Common myeloid progenitor, CD34-positive (primary cell): ENCODE measurements at regions not wholly inside any gene's neighbourhood (a gene's known extent, or its start where the extent isn't known, plus 50 kb on each side); places are given as distances from the start of the nearest gene placed in this dataset.

Source experiments
- CTCF ChIA-PET: fragments of 350-600 bp; sonication (Branson Sonifier 250); formaldehyde crosslinking; loops from one replicate; lab custom pipeline; 2021; ENCODE audit warnings: antibody characterized with exemption; lab: Charles Lee
- POLR2A ChIA-PET: fragments of 350-600 bp; sonication (Branson Sonifier 250); formaldehyde crosslinking; loops from one replicate; lab custom pipeline; 2021; ENCODE audit warnings: antibody characterized with exemption; lab: Charles Lee
- DNase-seq, 3 donors: peaks; one replicate each; pipeline versions ENCODE4 v3.0.0 to v3.0.0-alpha.2; 2013
- H3K27ac ChIP-seq, 2 experiments: 1 replicate in 1 of 2; 2 replicates in 1 of 2; pipeline ENCODE4 v1.7.0; 2013; ENCODE audit warnings: inconsistent platforms in 2 of 2, low read length in 2 of 2, mild to moderate bottlenecking in 2 of 2, low read depth in 1 of 2, moderate library complexity in 1 of 2; ENCODE audit not compliant: severe bottlenecking in 2 of 2, insufficient read depth in 1 of 2, poor library complexity in 1 of 2
- H3K27me3 ChIP-seq, 5 experiments: replicated peaks in 2 of 5; 1 replicate in 3 of 5; 2 replicates in 2 of 5; pipeline versions ENCODE4 v1.6.1 to v1.7.0; 2013; ENCODE audit warnings: low read length in 4 of 5, mild to moderate bottlenecking in 2 of 5, moderate library complexity in 2 of 5, inconsistent platforms in 1 of 5; ENCODE audit not compliant: insufficient read depth in 5 of 5, control insufficient read depth in 4 of 5
- H3K36me3 ChIP-seq, 4 experiments: 1 replicate in 2 of 4; 2 replicates in 2 of 4; pipeline versions ENCODE4 v1.6.1 to v1.7.0; 2013; ENCODE audit warnings: low read length in 3 of 4, control low read depth in 1 of 4, mild to moderate bottlenecking in 1 of 4; ENCODE audit not compliant: control insufficient read depth in 4 of 4, insufficient read depth in 4 of 4
- H3K4me1 ChIP-seq, 4 experiments: 1 replicate in 3 of 4; 2 replicates in 1 of 4; pipeline versions ENCODE4 v1.6.1 to v1.7.1; 2013; ENCODE audit warnings: low read length in 3 of 4, mild to moderate bottlenecking in 3 of 4, control low read depth in 1 of 4, inconsistent platforms in 1 of 4, moderate library complexity in 1 of 4; ENCODE audit not compliant: control insufficient read depth in 4 of 4, insufficient read depth in 4 of 4; ENCODE audit errors: control extremely low read depth in 1 of 4
- H3K4me3 ChIP-seq, 7 experiments: 1 replicate in 4 of 7; 2 replicates in 3 of 7; pipeline versions ENCODE4 v1.5.1 to v1.7.0; 2013; ENCODE audit warnings: mild to moderate bottlenecking in 7 of 7, low read length in 6 of 7, moderate library complexity in 6 of 7, inconsistent platforms in 2 of 7, low read depth in 2 of 7, control low read depth in 1 of 7; ENCODE audit not compliant: insufficient read depth in 4 of 7, control insufficient read depth in 1 of 7; ENCODE audit errors: extremely low read depth in 1 of 7
- H3K9me3 ChIP-seq, 5 experiments: 1 replicate in 4 of 5; 2 replicates in 1 of 5; pipeline versions ENCODE4 v1.6.1 to v1.7.1; 2013; ENCODE audit warnings: low read length in 4 of 5, mild to moderate bottlenecking in 2 of 5, inconsistent platforms in 1 of 5, low read depth in 1 of 5, moderate library complexity in 1 of 5; ENCODE audit not compliant: control insufficient read depth in 4 of 5, insufficient read depth in 2 of 5; ENCODE audit errors: control extremely low read depth in 1 of 5
- WGBS: methylation state at CpG from one replicate; pipeline ENCODE4 v1.1.5; 2013; ENCODE audit not compliant: insufficient coverage; 5-methylcytosine and 5-hydroxymethylcytosine counted together

DNA sequence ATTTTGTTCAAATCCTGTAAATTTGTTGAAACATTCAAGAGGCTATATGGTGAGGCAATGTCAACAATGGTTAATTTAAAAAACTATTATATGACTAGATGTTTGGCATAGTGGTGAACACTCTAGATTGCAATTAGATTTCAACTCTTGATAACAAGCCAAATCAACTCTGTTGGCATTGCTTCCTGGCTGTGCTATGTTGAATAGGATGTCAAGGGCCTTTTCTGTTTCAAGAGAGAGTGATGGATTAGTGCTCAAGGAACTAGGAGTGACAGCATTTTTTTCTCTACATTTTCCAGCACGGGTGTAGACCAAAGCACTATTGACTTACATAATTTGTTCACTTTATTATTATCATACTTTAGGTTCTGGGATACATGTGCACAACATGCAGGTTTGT lies 172.4 kb upstream of the KCNH7 start:
- no CpG with 5 or more reads among the region's 1 CpG for WGBS
- Histone ChIP-seq H3K27me3 (no peaks in the 10 kb centered on the region), H3K4me1 (no peaks in the 10 kb centered on the region), H3K27ac (no peak overlapping the region), H3K9me3 (no peaks in the 10 kb centered on the region), H3K36me3 (no peaks in the 10 kb centered on the region), H3K4me3 (no peak overlapping the region)
- DNase-seq, result no peak
- CTCF ChIA-PET, result no interaction called here
- POLR2A ChIA-PET, result no interaction called here

DNA sequence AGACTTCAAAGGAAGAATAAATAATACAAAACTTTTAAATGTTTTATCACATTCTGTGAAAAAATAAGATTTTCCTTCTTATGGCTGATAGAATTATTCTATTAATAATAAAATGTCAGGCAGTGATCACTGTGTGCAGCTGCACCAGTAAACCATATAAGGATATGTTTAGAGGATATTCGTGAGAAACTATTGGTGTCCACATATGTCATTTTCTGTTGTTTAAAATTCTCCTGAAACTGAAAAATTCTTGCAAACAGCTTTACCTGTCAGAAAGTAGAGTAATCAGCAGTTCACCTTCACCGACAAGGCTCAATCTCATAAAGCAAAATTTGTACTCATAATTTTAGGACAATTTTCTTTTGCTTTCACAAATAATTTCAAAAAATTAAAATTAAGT lies 170.1 kb upstream of the KCNH7 start:
- H3K27me3 ChIP-seq, result no peaks in the 10 kb centered on the region
- WGBS, result 100% methylated on average over 1 of the region's 2 CpGs
- CTCF ChIA-PET, result no interaction called here

DNA sequence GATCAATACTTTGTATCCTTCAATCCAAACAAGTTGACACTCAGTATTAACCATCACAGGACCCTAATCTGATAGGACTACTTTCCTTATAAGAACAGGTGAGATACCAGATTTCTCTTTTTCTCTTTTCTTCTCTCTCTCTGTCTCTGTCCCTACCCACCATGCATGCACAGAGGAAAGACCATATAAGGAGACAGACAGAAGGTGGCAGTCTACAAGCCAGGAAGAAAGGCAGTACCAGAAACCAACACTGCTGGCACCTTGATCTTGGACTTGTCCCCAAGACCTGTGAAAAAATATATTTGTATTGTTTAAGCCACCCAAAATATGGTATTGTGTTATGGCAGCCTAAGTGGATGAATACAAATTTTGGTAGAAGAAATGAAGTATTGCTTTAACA lies 156.2 kb upstream of the KCNH7 start:
- Histone ChIP-seq H3K27ac (no peak overlapping the region), H3K4me3 (no peak overlapping the region), H3K4me1 (no peaks in the 10 kb centered on the region), H3K9me3 (no peaks in the 10 kb centered on the region), H3K27me3 (no peaks in the 10 kb centered on the region), H3K36me3 (no peaks in the 10 kb centered on the region)
- CTCF ChIA-PET, result no interaction called here
- DNase-seq, result no peak
- POLR2A ChIA-PET, result no interaction called here

More for the DNA sequence above, 170.1 kb upstream of the KCNH7 start:
- POLR2A ChIA-PET, result no interaction called here
- Histone ChIP-seq H3K9me3 (no peaks in the 10 kb centered on the region), H3K4me3 (no peak overlapping the region), H3K4me1 (no peaks in the 10 kb centered on the region), H3K36me3 (no peaks in the 10 kb centered on the region), H3K27ac (no peak overlapping the region)
- no peak for DNase-seq

DNA sequence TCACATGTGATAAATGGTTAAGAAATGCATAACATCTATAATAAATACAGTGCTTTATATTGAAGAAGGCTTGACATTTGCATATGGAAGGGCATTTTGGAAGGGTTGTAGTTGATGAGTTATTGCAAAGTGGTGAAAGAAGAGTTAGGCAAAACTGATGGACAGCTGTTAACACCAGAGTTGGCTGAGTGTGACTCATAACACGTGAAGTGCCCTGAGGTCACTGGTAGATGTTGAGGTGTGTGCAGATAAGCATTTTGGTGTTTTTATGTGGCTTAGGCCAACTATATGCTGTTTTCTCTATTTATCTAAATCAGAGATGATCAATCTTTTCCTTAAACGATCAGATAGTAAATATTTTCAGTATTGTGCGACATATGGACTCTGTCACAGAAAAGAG lies 154.3 kb upstream of the KCNH7 start:
- POLR2A ChIA-PET, result no interaction called here
- no peaks in the 10 kb centered on the region for H3K36me3 ChIP-seq
- no peaks in the 10 kb centered on the region for H3K27me3 ChIP-seq
- no peaks in the 10 kb centered on the region for H3K4me1 ChIP-seq
- H3K9me3 ChIP-seq, result no peaks in the 10 kb centered on the region
- H3K4me3 ChIP-seq, result no peak overlapping the region
- WGBS, result 83% methylated on average over 1 of the region's 3 CpGs
- H3K27ac ChIP-seq, result no peak overlapping the region
- CTCF ChIA-PET, result no interaction called here
- DNase-seq, result no peak

DNA sequence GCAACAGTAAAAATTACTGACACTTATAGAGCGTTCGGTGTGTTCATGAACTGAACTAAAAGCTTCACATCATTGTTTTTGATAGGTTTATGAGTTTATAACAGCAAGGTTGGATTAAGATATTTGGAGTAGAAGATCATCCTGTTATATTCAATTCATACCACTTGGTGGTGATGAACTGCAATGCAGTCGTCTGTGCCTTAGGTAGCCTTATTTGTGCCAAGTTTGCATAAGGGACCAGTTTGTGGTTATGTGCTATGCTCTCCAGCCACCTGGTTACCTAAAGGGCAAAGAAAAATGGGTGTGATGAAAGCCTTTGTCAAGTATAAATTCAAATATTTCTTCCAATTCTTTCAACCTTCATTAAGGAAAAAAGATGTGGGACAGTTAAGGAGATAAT lies 150.9 kb upstream of the KCNH7 start:
- WGBS, result 50% methylated on average over 2 of the region's 3 CpGs
- Histone ChIP-seq H3K4me3 (no peak overlapping the region), H3K27ac (no peak overlapping the region), H3K4me1 (no peaks in the 10 kb centered on the region), H3K27me3 (no peaks in the 10 kb centered on the region), H3K36me3 (no peaks in the 10 kb centered on the region), H3K9me3 (no peaks in the 10 kb centered on the region)
- no peak for DNase-seq
- CTCF ChIA-PET, result no interaction called here
- POLR2A ChIA-PET, result no interaction called here

DNA sequence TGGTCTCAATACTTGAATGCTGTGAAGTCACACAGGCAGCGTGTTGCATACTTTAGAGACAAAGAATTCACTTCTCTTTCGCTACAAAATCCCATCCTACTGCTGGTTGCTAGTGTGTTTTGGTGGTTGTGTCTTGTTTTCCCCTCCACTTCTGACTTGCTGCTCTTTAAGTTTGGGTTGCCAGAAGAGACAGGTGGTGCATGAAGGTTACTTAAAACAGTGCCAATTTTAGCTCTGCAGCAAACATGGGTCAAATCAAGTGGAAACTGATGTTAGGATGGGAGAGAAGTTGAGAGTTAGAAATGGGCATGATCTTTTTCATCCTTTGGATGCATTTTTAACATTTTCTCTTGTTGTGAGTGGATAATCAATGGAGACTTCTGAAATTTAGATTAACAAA lies 136.2 kb upstream of the KCNH7 start:
- ChIA-PET POLR2A (no interaction called here), CTCF (no interaction called here)
- no peaks in the 10 kb centered on the region for H3K4me1 ChIP-seq
- no CpG with 5 or more reads among the region's 2 CpGs for WGBS
- H3K27me3 ChIP-seq, result no peaks in the 10 kb centered on the region
- DNase-seq, result no peak
- no peak overlapping the region for H3K27ac ChIP-seq
- no peaks in the 10 kb centered on the region for H3K9me3 ChIP-seq
- no peaks in the 10 kb centered on the region for H3K36me3 ChIP-seq
- H3K4me3 ChIP-seq, result no peak overlapping the region

DNA sequence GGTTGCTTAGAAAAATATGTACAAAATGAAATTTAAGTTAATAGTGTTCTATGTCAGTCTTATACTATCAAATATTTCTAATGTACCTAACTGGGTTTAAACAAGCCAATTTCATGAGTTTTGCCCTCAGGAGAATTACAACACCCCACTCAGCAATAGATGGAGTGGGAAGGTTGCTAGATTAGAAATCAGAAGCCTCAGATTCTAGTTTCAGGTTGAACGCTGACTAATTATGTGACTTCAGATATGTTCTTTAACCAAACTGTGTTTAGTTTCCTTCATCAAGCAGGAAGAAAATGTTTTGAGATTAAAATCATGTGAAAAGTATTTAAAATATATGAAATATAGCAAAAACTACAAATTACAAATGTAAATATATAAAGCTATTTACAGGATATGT lies 133.8 kb upstream of the KCNH7 start:
- DNase-seq, result no peak
- H3K36me3 ChIP-seq, result no peaks in the 10 kb centered on the region
- ChIA-PET POLR2A (no interaction called here), CTCF (no interaction called here)
- H3K4me1 ChIP-seq, result no peaks in the 10 kb centered on the region
- no peak overlapping the region for H3K27ac ChIP-seq
- WGBS, result 100% methylated on average over 1 of the region's 1 CpG
- H3K27me3 ChIP-seq, result no peaks in the 10 kb centered on the region
- H3K4me3 ChIP-seq, result no peak overlapping the region
- H3K9me3 ChIP-seq, result no peaks in the 10 kb centered on the region
